ENCODE measurements at regions not wholly inside any gene's neighbourhood (a gene's known extent, or its start where the extent isn't known, plus 50 kb on each side); places are given as distances from the start of the nearest gene placed in this dataset.

DNA sequence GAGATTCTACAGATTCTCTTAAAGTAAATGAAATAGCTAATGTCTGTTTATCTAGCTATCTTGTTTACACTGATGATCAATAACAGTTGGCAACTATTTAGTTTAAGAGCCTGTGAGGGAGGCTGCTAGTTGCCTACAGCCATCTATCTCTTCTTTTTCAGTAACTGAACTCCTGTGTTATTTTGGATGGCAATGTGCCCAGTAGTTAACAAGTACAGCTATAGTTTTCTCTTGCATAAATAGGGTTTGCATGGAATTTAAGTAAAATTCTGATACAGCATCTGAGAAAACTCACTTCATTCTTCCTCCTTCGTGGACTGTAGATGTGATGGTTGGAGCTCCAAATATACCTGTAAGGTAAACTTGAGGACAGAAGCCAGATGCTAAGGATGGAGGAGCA lies 219.5 kb upstream of the POT1 start:
- TF ChIP-seq, protein P1, sequence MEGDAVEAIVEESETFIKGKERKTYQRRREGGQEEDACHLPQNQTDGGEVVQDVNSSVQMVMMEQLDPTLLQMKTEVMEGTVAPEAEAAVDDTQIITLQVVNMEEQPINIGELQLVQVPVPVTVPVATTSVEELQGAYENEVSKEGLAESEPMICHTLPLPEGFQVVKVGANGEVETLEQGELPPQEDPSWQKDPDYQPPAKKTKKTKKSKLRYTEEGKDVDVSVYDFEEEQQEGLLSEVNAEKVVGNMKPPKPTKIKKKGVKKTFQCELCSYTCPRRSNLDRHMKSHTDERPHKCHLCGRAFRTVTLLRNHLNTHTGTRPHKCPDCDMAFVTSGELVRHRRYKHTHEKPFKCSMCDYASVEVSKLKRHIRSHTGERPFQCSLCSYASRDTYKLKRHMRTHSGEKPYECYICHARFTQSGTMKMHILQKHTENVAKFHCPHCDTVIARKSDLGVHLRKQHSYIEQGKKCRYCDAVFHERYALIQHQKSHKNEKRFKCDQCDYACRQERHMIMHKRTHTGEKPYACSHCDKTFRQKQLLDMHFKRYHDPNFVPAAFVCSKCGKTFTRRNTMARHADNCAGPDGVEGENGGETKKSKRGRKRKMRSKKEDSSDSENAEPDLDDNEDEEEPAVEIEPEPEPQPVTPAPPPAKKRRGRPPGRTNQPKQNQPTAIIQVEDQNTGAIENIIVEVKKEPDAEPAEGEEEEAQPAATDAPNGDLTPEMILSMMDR (IDR thresholded peaks at IDR 0.05 in 4 of 5, conservative IDR thresholded peaks at IDR 0.05 in 1 of 5), result no peak
- TF ChIP-seq POLR2A (IDR thresholded peaks at IDR 0.05), result no peak

Data from gastrocnemius medialis (tissue), 4 donors.